IPS DF 6.9 (cell line): ENCODE measurements at regions not wholly inside any gene's neighbourhood (a gene's known extent, or its start where the extent isn't known, plus 50 kb on each side); places are given as distances from the start of the nearest gene placed in this dataset.

Source experiments
- DNase-seq: peaks from one replicate; pipeline ENCODE4 v3.0.0-alpha.2; 2013; ENCODE audit warnings: low read depth, low spot score
- H3K27ac ChIP-seq: one replicate; pipeline ENCODE4 v1.5.1; 2013; ENCODE audit warnings: low read length, control low read depth
- H3K27me3 ChIP-seq: 2 replicates; pipeline ENCODE4 v1.6.1; 2013; ENCODE audit warnings: mild to moderate bottlenecking, low read length; ENCODE audit not compliant: control insufficient read depth, insufficient read depth
- H3K36me3 ChIP-seq: 2 replicates; pipeline ENCODE4 v1.6.1; 2013; ENCODE audit warnings: low read length; ENCODE audit not compliant: control insufficient read depth, insufficient read depth
- H3K4me1 ChIP-seq: 2 replicates; pipeline ENCODE4 v1.6.1; 2013; ENCODE audit warnings: low read length; ENCODE audit not compliant: control insufficient read depth, insufficient read depth
- H3K4me3 ChIP-seq: 2 replicates; pipeline ENCODE4 v1.5.1; 2013; ENCODE audit warnings: mild to moderate bottlenecking, low read length
- H3K9me3 ChIP-seq: 2 replicates; pipeline ENCODE4 v1.6.1; 2013; ENCODE audit warnings: low read length, inconsistent platforms; ENCODE audit not compliant: control insufficient read depth, insufficient read depth
- WGBS: extraction: QIAGEN DNeasy Blood & Tissue Kit; methylation state at CpG from one replicate; pipeline ENCODE4 v1.1.7; 2013; ENCODE audit warnings: mixed read lengths, missing lambda C conversion rate; ENCODE audit not compliant: insufficient read length, insufficient coverage; 5-methylcytosine and 5-hydroxymethylcytosine counted together

GRCh38 chr7:97372882-97373281, 255.4 kb downstream of the SDHAF3 start:
- Histone ChIP-seq H3K27ac (no peak overlapping the region), H3K4me1 (no peaks in the 10 kb centered on the region), H3K36me3 (no peaks in the 10 kb centered on the region), H3K4me3 (no peak overlapping the region), H3K9me3 (no peaks in the 10 kb centered on the region), H3K27me3 (no peaks in the 10 kb centered on the region)
- no CpG with 5 or more reads among the region's 3 CpGs for WGBS
- DNase-seq = no peak

GRCh38 chr7:97373736-97374135, 256.2 kb downstream of the SDHAF3 start:
- H3K27ac ChIP-seq = no peak overlapping the region
- DNase-seq = no peak
- H3K27me3 ChIP-seq = no peaks in the 10 kb centered on the region
- WGBS = no CpG with 5 or more reads among the region's 6 CpGs
- H3K4me1 ChIP-seq = no peaks in the 10 kb centered on the region
- no peaks in the 10 kb centered on the region for H3K9me3 ChIP-seq
- H3K36me3 ChIP-seq = no peaks in the 10 kb centered on the region
- no peak overlapping the region for H3K4me3 ChIP-seq

- Histone ChIP-seq H3K4me1 (no peaks in the 10 kb centered on the region), H3K27me3 (no peaks in the 10 kb centered on the region), H3K9me3 (no peaks in the 10 kb centered on the region), H3K36me3 (no peaks in the 10 kb centered on the region), H3K4me3 (no peak overlapping the region), H3K27ac (no peak overlapping the region)
- no peak for DNase-seq
- WGBS = no CpG with 5 or more reads among the region's 3 CpGs
Observed at GRCh38 chr7:97377713-97378112, 260.2 kb downstream of the SDHAF3 start.

GRCh38 chr7:97381815-97382554, 264.5 kb downstream of the SDHAF3 start:
- H3K4me3 ChIP-seq = no peak overlapping the region
- H3K4me1 ChIP-seq = no peaks in the 10 kb centered on the region
- no peaks in the 10 kb centered on the region for H3K27me3 ChIP-seq
- H3K9me3 ChIP-seq = no peaks in the 10 kb centered on the region
- no peak overlapping the region for H3K27ac ChIP-seq
- DNase-seq = no peak
- WGBS = no CpG with 5 or more reads among the region's 4 CpGs
- no peaks in the 10 kb centered on the region for H3K36me3 ChIP-seq

- no peaks in the 10 kb centered on the region for H3K9me3 ChIP-seq
- no peaks in the 10 kb centered on the region for H3K36me3 ChIP-seq
- no peak for DNase-seq
- H3K4me3 ChIP-seq = no peak overlapping the region
- no peak overlapping the region for H3K27ac ChIP-seq
- H3K4me1 ChIP-seq = no peaks in the 10 kb centered on the region
- H3K27me3 ChIP-seq = no peaks in the 10 kb centered on the region
- WGBS = no CpG with 5 or more reads among the region's 6 CpGs
Observed at GRCh38 chr7:97390052-97390451, 272.6 kb downstream of the SDHAF3 start.

GRCh38 chr7:97390915-97391593, 273.6 kb downstream of the SDHAF3 start:
- DNase-seq = no peak
- Histone ChIP-seq H3K27me3 (no peaks in the 10 kb centered on the region), H3K36me3 (no peaks in the 10 kb centered on the region), H3K4me3 (no peak overlapping the region), H3K27ac (no peak overlapping the region), H3K4me1 (no peaks in the 10 kb centered on the region), H3K9me3 (no peaks in the 10 kb centered on the region)
- WGBS = no CpG with 5 or more reads among the region's 4 CpGs

- H3K9me3 ChIP-seq = no peaks in the 10 kb centered on the region
- no peaks in the 10 kb centered on the region for H3K36me3 ChIP-seq
- DNase-seq = no peak
- H3K4me3 ChIP-seq = no peak overlapping the region
- no peaks in the 10 kb centered on the region for H3K27me3 ChIP-seq
- H3K27ac ChIP-seq = no peak overlapping the region
- WGBS = no CpG with 5 or more reads among the region's 5 CpGs
- H3K4me1 ChIP-seq = no peaks in the 10 kb centered on the region
Observed at GRCh38 chr7:97401398-97401797, 283.9 kb downstream of the SDHAF3 start.

GRCh38 chr7:97405835-97406234, 288.3 kb downstream of the SDHAF3 start:
- Histone ChIP-seq H3K36me3 (no peaks in the 10 kb centered on the region), H3K9me3 (no peaks in the 10 kb centered on the region), H3K4me1 (no peaks in the 10 kb centered on the region), H3K27me3 (no peaks in the 10 kb centered on the region), H3K4me3 (no peak overlapping the region), H3K27ac (no peak overlapping the region)
- no peak for DNase-seq
- no CpG with 5 or more reads among the region's 3 CpGs for WGBS

GRCh38 chr7:97407106-97407505, 289.6 kb downstream of the SDHAF3 start:
- H3K27ac ChIP-seq = no peak overlapping the region
- no peak overlapping the region for H3K4me3 ChIP-seq
- H3K9me3 ChIP-seq = no peaks in the 10 kb centered on the region
- DNase-seq = no peak
- H3K27me3 ChIP-seq = no peaks in the 10 kb centered on the region
- H3K36me3 ChIP-seq = no peaks in the 10 kb centered on the region
- no peaks in the 10 kb centered on the region for H3K4me1 ChIP-seq

GRCh38 chr7:97409346-97409745, 291.8 kb downstream of the SDHAF3 start:
- Histone ChIP-seq H3K27me3 (no peaks in the 10 kb centered on the region), H3K36me3 (no peaks in the 10 kb centered on the region), H3K4me1 (no peaks in the 10 kb centered on the region), H3K4me3 (no peak overlapping the region), H3K27ac (no peak overlapping the region), H3K9me3 (no peaks in the 10 kb centered on the region)
- DNase-seq = no peak
- WGBS = no CpG with 5 or more reads among the region's 2 CpGs

GRCh38 chr7:97418312-97418711, 300.8 kb downstream of the SDHAF3 start:
- Histone ChIP-seq H3K27me3 (no peaks in the 10 kb centered on the region), H3K36me3 (no peaks in the 10 kb centered on the region), H3K27ac (no peak overlapping the region), H3K4me1 (no peaks in the 10 kb centered on the region), H3K9me3 (no peaks in the 10 kb centered on the region), H3K4me3 (no peak overlapping the region)
- no peak for DNase-seq
- WGBS = no CpG with 5 or more reads among the region's 2 CpGs
